ACC112 (cell line): ENCODE measurements at regions not wholly inside any gene's neighbourhood (a gene's known extent, or its start where the extent isn't known, plus 50 kb on each side); places are given as distances from the start of the nearest gene placed in this dataset.

ENCODE experiments used
- H2AFZ ChIP-seq: fragments of 200-600 bp; sonication (generic); one replicate; pipeline ENCODE4 v1.6.0; 2017; ENCODE audit warnings: antibody characterized with exemption, low read length; ENCODE audit not compliant: unreplicated experiment
- H3K27ac ChIP-seq: fragments of 200-600 bp; sonication (generic); 2 replicates; pipeline ENCODE4 v1.5.1; 2014; ENCODE audit warnings: low read depth, mild to moderate bottlenecking, antibody characterized with exemption, low read length, moderate library complexity
- H3K27me3 ChIP-seq: fragments of 200-600 bp; sonication (generic); 2 replicates; pipeline ENCODE4 v1.6.1; 2014; ENCODE audit warnings: mild to moderate bottlenecking, antibody characterized with exemption, low read length, moderate library complexity, mixed read lengths; ENCODE audit not compliant: insufficient read depth
- H3K36me3 ChIP-seq: fragments of 200-600 bp; sonication (generic); 2 replicates; pipeline ENCODE4 v1.6.1; 2016; ENCODE audit warnings: mild to moderate bottlenecking, antibody characterized with exemption, low read length, moderate library complexity, mixed read lengths; ENCODE audit not compliant: insufficient read depth
- H3K4me1 ChIP-seq: fragments of 200-600 bp; sonication (generic); one replicate; pipeline ENCODE4 v1.6.1; 2016; ENCODE audit warnings: low read length, mixed read lengths; ENCODE audit not compliant: insufficient read depth, unreplicated experiment, control insufficient read depth
- H3K4me3 ChIP-seq: fragments of 200-600 bp; sonication (generic); 2 replicates; pipeline ENCODE4 v1.5.1; 2014; ENCODE audit warnings: mild to moderate bottlenecking, low read depth, low read length
- H3K79me2 ChIP-seq: fragments of 200-600 bp; sonication (generic); one replicate; pipeline ENCODE4 v1.6.0; 2016; ENCODE audit warnings: low read length; ENCODE audit not compliant: control insufficient read depth, unreplicated experiment, insufficient read depth

DNA sequence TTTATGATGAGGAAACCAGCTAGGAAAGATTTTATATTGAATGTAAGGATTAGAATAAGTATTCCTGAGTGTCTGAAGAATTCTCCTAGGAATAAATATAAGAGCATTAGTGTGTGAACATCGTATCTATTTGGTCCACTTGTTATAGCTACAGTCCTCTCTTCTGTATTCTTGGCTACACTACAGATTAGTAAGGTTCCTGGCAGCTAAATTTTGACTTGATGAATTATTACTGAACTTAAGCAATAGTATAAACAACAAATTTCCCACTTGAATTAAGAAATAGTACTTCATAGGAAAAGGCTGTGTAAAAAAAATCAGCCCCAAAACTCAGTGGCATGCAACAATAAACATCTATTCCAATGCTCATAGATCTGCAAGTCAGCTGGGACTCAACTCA lies 138.4 kb upstream of the G2E3 start:
- H3K4me1 ChIP-seq: no peaks in the 10 kb centered on the region
- H3K27me3 ChIP-seq: peaks cover 41% of the 10 kb centered on the region
- no peak overlapping the region for H2AFZ ChIP-seq
- no peaks in the 10 kb centered on the region for H3K36me3 ChIP-seq
- H3K79me2 ChIP-seq: no peaks in the 10 kb centered on the region
- no peak overlapping the region for H3K4me3 ChIP-seq
- H3K27ac ChIP-seq: no peak overlapping the region

DNA sequence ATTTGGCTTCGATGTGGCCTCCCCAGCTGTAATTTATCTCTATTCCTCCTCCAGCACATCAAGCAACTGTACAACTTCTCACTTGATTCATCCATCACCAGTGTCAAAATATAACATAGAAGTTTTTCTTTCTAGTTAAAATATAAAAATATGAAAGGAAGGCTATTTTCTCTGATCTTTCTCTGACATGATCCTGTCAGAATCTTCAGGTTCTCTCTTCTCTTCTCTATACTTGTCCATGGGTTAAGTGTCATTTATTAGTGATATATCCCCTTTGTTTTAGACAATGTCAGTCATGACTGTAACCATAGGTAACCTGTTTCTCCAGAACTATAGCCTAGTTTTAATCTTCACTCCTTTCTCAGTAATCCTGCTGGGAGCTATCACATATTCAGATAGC lies 132.5 kb upstream of the G2E3 start:
- Histone ChIP-seq H3K27me3 (peaks cover 49% of the 10 kb centered on the region), H3K36me3 (no peaks in the 10 kb centered on the region), H3K27ac (no peak overlapping the region), H3K79me2 (no peaks in the 10 kb centered on the region), H2AFZ (no peak overlapping the region), H3K4me1 (no peaks in the 10 kb centered on the region), H3K4me3 (no peak overlapping the region)

DNA sequence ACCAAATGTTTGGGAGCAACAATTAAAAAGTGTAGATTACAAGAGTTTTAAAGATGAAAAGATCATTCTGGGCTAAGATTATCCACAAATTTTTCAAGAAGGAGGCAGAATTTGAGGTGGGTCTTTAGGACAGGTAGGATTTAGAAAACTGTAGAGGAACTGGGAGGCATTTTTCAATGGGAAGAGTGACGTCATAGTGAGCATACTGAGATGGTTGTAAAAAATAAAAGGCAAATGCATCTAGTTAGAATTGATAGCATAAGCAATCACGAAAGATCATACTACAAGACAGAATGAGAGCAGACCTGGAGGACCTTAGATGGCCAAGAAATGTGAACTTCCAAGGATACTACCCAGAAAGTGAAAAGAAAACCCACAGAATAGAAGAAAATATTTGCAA lies 131.6 kb upstream of the G2E3 start:
- H3K4me3 ChIP-seq: no peak overlapping the region
- peaks cover 44% of the 10 kb centered on the region for H3K27me3 ChIP-seq
- H2AFZ ChIP-seq: no peak overlapping the region
- H3K4me1 ChIP-seq: no peaks in the 10 kb centered on the region
- no peaks in the 10 kb centered on the region for H3K36me3 ChIP-seq
- H3K27ac ChIP-seq: no peak overlapping the region
- no peaks in the 10 kb centered on the region for H3K79me2 ChIP-seq

DNA sequence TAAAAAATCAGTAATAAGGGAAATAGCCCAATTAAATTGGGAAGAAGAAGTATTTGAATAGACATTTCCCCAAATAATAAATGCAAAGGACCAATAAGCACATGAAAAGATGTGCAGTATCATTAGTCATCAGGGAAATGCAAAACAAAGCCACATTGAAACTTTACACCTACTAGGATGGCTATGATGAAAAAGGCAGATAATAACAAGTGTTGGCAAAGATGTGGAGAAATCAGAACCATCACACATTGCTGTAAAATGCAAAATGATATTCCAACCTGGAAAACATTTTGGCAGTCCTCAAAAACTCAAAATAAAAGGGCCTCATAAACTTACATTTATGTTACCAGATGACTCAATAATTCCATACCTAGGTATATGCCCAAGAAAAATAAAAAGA lies 131.1 kb upstream of the G2E3 start:
- Histone ChIP-seq H3K4me3 (no peak overlapping the region), H3K27ac (no peak overlapping the region), H3K4me1 (no peaks in the 10 kb centered on the region), H3K79me2 (no peaks in the 10 kb centered on the region), H3K36me3 (no peaks in the 10 kb centered on the region), H2AFZ (no peak overlapping the region), H3K27me3 (peaks cover 41% of the 10 kb centered on the region)

DNA sequence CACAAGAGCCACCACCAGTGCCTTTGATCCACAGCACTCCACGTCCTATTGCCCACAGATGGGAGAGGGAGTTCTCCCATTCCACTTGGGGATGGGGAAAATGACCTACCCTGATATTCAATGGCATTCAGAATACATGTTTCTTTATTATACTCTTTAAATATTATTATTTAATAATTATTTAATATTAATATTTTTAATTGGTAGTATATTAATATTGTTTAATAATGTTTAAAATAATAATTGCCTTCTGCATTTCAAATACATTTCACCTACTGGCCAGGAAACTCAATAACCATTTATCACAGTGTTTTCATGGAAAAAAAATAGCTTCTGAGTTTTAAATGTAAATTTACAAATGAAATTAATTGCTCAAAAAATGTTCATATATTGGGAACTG lies 127.4 kb upstream of the G2E3 start:
- H3K36me3 ChIP-seq: no peaks in the 10 kb centered on the region
- H3K27ac ChIP-seq: no peak overlapping the region
- H3K4me3 ChIP-seq: no peak overlapping the region

DNA sequence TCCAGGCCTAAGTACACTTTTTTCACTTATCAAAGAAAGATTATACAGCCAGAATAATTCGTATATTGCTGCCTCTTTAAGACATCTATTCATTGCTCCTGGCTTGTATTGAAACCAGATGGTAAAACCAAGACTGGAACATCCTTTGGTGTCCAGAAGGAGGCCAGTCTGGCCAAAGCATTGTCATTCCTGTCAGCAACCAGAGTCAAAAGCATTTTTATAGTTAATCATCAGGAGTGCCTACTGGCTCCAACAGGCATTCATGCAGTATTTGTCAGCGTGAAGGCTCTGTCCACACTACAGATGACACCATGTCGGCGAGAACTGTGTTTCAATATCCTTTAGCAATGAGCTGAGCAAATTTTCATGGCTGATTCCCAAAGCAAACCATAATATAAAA lies 118.0 kb upstream of the G2E3 start:
- H3K4me3 ChIP-seq: no peak overlapping the region
- no peaks in the 10 kb centered on the region for H3K79me2 ChIP-seq
- no peak overlapping the region for H2AFZ ChIP-seq
- H3K27ac ChIP-seq: no peak overlapping the region
- H3K4me1 ChIP-seq: no peaks in the 10 kb centered on the region
- H3K36me3 ChIP-seq: no peaks in the 10 kb centered on the region
- H3K27me3 ChIP-seq: no peaks in the 10 kb centered on the region

More for the DNA sequence above, 127.4 kb upstream of the G2E3 start:
- Histone ChIP-seq H3K4me1 (no peaks in the 10 kb centered on the region), H2AFZ (no peak overlapping the region), H3K27me3 (peaks cover 12% of the 10 kb centered on the region), H3K79me2 (no peaks in the 10 kb centered on the region)

DNA sequence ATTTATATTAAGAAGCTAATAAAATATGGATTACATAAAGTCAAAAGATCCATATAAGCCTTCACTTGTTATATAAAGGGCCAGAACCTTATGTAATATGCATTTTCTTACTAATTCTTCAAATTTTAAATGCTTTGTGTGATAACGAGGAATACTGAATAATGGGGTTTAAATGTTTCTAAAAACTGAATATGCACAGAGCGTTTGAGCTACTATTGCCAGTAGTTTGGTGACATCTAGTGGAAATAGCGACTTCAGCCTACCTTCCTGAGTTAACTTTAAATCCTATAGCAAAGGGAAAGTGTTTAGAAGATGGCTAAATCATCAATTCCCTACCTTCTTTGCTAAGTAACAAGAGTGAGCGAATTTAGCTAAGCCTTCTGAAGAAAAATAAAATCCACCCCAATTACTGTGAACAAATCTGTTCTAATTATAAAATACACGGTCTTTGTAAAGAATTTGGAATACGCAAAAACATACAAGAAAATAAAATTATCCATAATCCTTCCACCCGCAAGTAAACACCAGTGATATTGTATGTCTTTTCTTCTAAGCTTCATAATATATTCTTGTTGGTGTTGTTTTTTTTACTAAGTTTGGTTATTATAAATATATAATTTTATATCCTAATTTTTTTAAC lies 115.5 kb upstream of the G2E3 start:
- Histone ChIP-seq H3K27me3 (no peaks in the 10 kb centered on the region), H3K36me3 (no peaks in the 10 kb centered on the region), H3K4me1 (no peaks in the 10 kb centered on the region), H3K4me3 (no peak overlapping the region), H2AFZ (no peak overlapping the region), H3K79me2 (no peaks in the 10 kb centered on the region), H3K27ac (no peak overlapping the region)

DNA sequence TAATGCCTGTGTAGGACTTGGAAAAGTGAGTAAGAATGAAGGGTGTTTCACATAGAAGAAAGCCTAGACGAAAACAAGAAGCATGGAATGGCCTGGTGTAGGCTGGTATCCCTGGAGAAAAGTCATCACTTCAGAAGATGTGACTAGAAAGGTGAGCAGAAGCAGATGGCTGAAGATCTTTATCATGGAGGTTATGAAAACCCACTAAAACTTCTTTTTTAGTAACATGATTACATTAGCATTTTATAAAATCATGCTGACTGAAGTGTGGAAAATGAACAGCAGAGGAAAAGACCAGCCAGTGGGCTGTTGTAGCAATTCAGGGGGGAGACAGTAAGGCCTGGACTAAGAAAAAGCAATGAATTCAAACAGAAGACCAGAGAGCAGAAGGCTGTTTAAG lies 114.5 kb upstream of the G2E3 start:
- H3K4me1 ChIP-seq: no peaks in the 10 kb centered on the region

DNA sequence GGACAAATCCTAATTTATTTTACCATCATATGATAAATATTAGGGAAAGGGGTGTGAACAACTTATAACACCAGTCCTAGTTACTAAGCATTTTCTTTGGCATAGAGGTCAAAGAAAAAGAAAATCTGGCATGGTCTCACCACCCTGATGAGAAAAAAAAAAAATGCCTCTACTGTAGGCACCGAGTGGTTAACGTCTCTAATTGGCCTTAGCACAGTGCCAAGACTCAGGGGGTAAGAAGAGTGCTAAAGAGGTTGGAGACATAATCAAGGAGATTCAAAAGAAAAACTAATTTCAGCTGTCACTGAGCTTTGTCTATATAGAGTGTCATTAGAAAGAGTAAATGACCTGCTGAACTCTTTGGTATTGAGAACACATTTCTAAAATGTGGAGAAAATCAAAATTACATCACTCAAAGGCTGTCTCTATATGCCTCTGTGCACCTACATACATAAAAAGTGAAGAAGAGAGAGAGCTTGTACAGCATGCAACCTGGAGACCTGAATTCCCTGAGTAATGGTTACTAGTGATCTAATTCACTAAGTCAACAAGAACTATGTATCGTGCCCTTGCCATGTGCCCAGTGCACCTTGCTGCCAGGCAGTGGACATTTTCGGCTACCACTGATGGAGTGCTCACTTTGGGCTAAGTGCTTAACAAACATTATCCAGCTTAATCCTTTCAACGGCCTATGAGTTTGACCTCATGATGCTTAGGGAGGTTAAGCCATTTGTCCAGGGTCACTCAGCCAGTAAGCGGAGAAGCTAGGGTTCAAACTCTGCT lies 113.8 kb upstream of the G2E3 start:
- Histone ChIP-seq H3K27me3 (no peaks in the 10 kb centered on the region), H3K79me2 (no peaks in the 10 kb centered on the region), H3K36me3 (no peaks in the 10 kb centered on the region), H3K4me1 (no peaks in the 10 kb centered on the region), H3K4me3 (no peak overlapping the region), H3K27ac (no peak overlapping the region), H2AFZ (no peak overlapping the region)

More for the DNA sequence above, 114.5 kb upstream of the G2E3 start:
- Histone ChIP-seq H3K27ac (no peak overlapping the region), H3K79me2 (no peaks in the 10 kb centered on the region), H3K4me3 (no peak overlapping the region), H3K36me3 (no peaks in the 10 kb centered on the region), H3K27me3 (no peaks in the 10 kb centered on the region), H2AFZ (no peak overlapping the region)

DNA sequence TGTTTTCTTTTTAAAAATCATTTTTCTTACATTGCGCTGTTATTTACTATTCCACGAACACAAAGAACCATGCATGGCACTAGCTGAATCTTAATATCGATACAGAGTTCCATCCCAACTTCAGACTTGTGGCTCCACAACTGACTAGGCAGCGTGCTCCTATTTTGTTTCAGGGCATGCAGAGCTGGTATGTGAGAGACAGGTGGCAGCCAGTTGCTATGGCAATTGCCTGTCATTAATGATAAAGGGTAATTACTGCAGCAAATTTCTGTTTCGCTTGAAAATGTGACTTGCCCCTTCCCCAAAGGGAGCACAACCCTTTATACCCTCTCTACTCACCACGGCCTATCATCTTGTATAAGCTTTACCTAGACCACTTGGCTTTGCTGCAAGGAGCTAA lies 113.1 kb upstream of the G2E3 start:
- Histone ChIP-seq H2AFZ (no peak overlapping the region), H3K4me3 (no peak overlapping the region), H3K79me2 (no peaks in the 10 kb centered on the region), H3K36me3 (no peaks in the 10 kb centered on the region), H3K27me3 (no peaks in the 10 kb centered on the region), H3K27ac (no peak overlapping the region), H3K4me1 (no peaks in the 10 kb centered on the region)
